Liver (tissue), 8 donors: ENCODE measurements at regions not wholly inside any gene's neighbourhood (a gene's known extent, or its start where the extent isn't known, plus 50 kb on each side); places are given as distances from the start of the nearest gene placed in this dataset.

Experiments used
- DNase-seq: peaks from one replicate; pipeline ENCODE4 v3.0.0-alpha.2; 2017; ENCODE audit warnings: low spot score
- H3K27ac ChIP-seq, 2 donors: one replicate each; pipeline ENCODE4 v1.7.0; 2013; ENCODE audit warnings: inconsistent platforms in 2 of 2, low read length in 2 of 2, control low read depth in 1 of 2, low read depth in 1 of 2, mild to moderate bottlenecking in 1 of 2
- H3K27me3 ChIP-seq, 4 donors: one replicate each; pipeline versions ENCODE4 v1.6.1 to v1.7.0; 2013; ENCODE audit warnings: low read length in 3 of 4, inconsistent platforms in 1 of 4, mild to moderate bottlenecking in 1 of 4, moderate library complexity in 1 of 4; ENCODE audit not compliant: control insufficient read depth in 4 of 4, insufficient read depth in 4 of 4
- H3K36me3 ChIP-seq, 4 donors: one replicate each; pipeline versions ENCODE4 v1.6.1 to v1.7.0; 2013; ENCODE audit warnings: low read length in 3 of 4, mild to moderate bottlenecking in 3 of 4, low read depth in 1 of 4, moderate library complexity in 1 of 4; ENCODE audit not compliant: control insufficient read depth in 4 of 4, insufficient read depth in 3 of 4
- H3K4me1 ChIP-seq, 4 donors: one replicate each; pipeline versions ENCODE4 v1.6.1 to v1.7.0; 2013; ENCODE audit warnings: low read length in 3 of 4, mild to moderate bottlenecking in 3 of 4, moderate library complexity in 1 of 4; ENCODE audit not compliant: control insufficient read depth in 4 of 4, insufficient read depth in 4 of 4
- H3K4me3 ChIP-seq, 3 donors: one replicate each; pipeline versions ENCODE4 v1.6.1 to v1.7.0; 2013; ENCODE audit warnings: low read length in 3 of 3, control low read depth in 1 of 3, low read depth in 1 of 3, mild to moderate bottlenecking in 1 of 3
- H3K9ac ChIP-seq, 2 donors: one replicate each; pipeline ENCODE4 v1.7.0; 2013; ENCODE audit warnings: low read length in 2 of 2, mild to moderate bottlenecking in 2 of 2, moderate library complexity in 2 of 2, control low read depth in 1 of 2, low read depth in 1 of 2
- H3K9me3 ChIP-seq, 4 donors: one replicate each; pipeline versions ENCODE4 v1.6.1 to v1.7.0; 2013; ENCODE audit warnings: low read length in 3 of 4; ENCODE audit not compliant: control insufficient read depth in 4 of 4
- ATF3 ChIP-seq: IDR thresholded peaks from 2 replicates; pipeline ENCODE4 v1.6.1; 2016; ENCODE audit warnings: antibody characterized with exemption
- EGR1 ChIP-seq, 2 donors: IDR thresholded peaks; 2 replicates each; pipeline ENCODE4 v1.6.1; 2016 to 2018; ENCODE audit warnings: antibody characterized with exemption in 2 of 2, low read depth in 2 of 2
- FOXA1 ChIP-seq: IDR thresholded peaks from 2 replicates; pipeline ENCODE4 v1.6.1; 2016; ENCODE audit warnings: antibody characterized with exemption
- FOXA2 ChIP-seq: IDR thresholded peaks from 2 replicates; pipeline ENCODE4 v1.6.1; 2016; ENCODE audit warnings: antibody characterized with exemption
- GABPA ChIP-seq, 2 donors: IDR thresholded peaks in 1 of 2; conservative IDR thresholded peaks in 1 of 2; 2 replicates each; pipeline ENCODE4 v1.6.1; 2016; ENCODE audit warnings: antibody characterized with exemption in 2 of 2, mild to moderate bottlenecking in 1 of 2, moderate library complexity in 1 of 2
- HNF4A ChIP-seq, 2 donors: conservative IDR thresholded peaks; 2 replicates each; pipeline ENCODE4 v1.6.1; 2016; ENCODE audit warnings: antibody characterized with exemption in 2 of 2, mild to moderate bottlenecking in 2 of 2
- HNF4G ChIP-seq: IDR thresholded peaks from 2 replicates; pipeline ENCODE4 v1.6.1; 2016; ENCODE audit warnings: antibody characterized with exemption
- JUND ChIP-seq, 2 donors: IDR thresholded peaks; 2 replicates each; pipeline ENCODE4 v1.6.1; 2016; ENCODE audit warnings: antibody characterized with exemption in 2 of 2
- NR2F2 ChIP-seq: IDR thresholded peaks from 2 replicates; pipeline ENCODE4 v1.6.1; 2016; ENCODE audit warnings: antibody characterized with exemption
- RAD21 ChIP-seq, 2 donors: IDR thresholded peaks; 2 replicates each; pipeline ENCODE4 v1.6.1; 2016; ENCODE audit warnings: antibody characterized with exemption in 2 of 2, mild to moderate bottlenecking in 2 of 2
- REST ChIP-seq: IDR thresholded peaks from 2 replicates; pipeline ENCODE4 v1.6.1; 2016; ENCODE audit warnings: antibody characterized with exemption, mild to moderate bottlenecking
- RXRA ChIP-seq, 2 donors: IDR thresholded peaks; 2 replicates each; pipeline ENCODE4 v1.6.1; 2017 to 2018; ENCODE audit warnings: antibody characterized with exemption in 2 of 2, mild to moderate bottlenecking in 1 of 2
- SP1 ChIP-seq: IDR thresholded peaks from 2 replicates; pipeline ENCODE4 v1.6.1; 2018; ENCODE audit warnings: antibody characterized with exemption, mild to moderate bottlenecking
- TAF1 ChIP-seq: conservative IDR thresholded peaks from 2 replicates; pipeline ENCODE4 v1.6.1; 2016; ENCODE audit warnings: antibody characterized with exemption, mild to moderate bottlenecking
- YY1 ChIP-seq: IDR thresholded peaks from 2 replicates; pipeline ENCODE4 v1.6.1; 2016; ENCODE audit warnings: antibody characterized with exemption, mild to moderate bottlenecking
- WGBS: extraction: QIAGEN DNeasy Blood & Tissue Kit; methylation state at CpG from one replicate; pipeline ENCODE4 v1.1.7; 2013; 5-methylcytosine and 5-hydroxymethylcytosine counted together
- TF ChIP-seq, protein P1 (sequence below): IDR thresholded peaks from 2 replicates; pipeline ENCODE4 v1.6.1; 2016; ENCODE audit warnings: antibody characterized with exemption
- TF ChIP-seq, protein P2 (sequence below): IDR thresholded peaks from 2 replicates; pipeline ENCODE4 v1.6.1; 2016; ENCODE audit warnings: antibody characterized with exemption
- TF ChIP-seq, protein P3 (sequence below): fragments of 150-350 bp; IDR thresholded peaks from 2 replicates; pipeline ENCODE4 v1.5.1; 2017; ENCODE audit warnings: improper control_type of control experiment, low read depth, low read length; ENCODE audit not compliant: missing input control
- donor health status: healthy.
- donor health status: healthy.
- donor health status: healthy.
- donor health status: healthy.
- donor health status: healthy.

- no peak for DNase-seq
- WGBS, result 78% methylated on average over 4 of the region's 4 CpGs
- no peak overlapping the region for H3K27ac ChIP-seq
- H3K36me3 ChIP-seq, result no peaks in the 10 kb centered on the region
- H3K4me1 ChIP-seq, result no peaks in the 10 kb centered on the region
- no peak for TF ChIP-seq REST
- TF ChIP-seq SP1, result no peak
- TF ChIP-seq EGR1 (IDR thresholded peaks at IDR 0.05; ENCODE audit: low read depth in 2 of 2), result no peak
- TF ChIP-seq, protein P1, sequence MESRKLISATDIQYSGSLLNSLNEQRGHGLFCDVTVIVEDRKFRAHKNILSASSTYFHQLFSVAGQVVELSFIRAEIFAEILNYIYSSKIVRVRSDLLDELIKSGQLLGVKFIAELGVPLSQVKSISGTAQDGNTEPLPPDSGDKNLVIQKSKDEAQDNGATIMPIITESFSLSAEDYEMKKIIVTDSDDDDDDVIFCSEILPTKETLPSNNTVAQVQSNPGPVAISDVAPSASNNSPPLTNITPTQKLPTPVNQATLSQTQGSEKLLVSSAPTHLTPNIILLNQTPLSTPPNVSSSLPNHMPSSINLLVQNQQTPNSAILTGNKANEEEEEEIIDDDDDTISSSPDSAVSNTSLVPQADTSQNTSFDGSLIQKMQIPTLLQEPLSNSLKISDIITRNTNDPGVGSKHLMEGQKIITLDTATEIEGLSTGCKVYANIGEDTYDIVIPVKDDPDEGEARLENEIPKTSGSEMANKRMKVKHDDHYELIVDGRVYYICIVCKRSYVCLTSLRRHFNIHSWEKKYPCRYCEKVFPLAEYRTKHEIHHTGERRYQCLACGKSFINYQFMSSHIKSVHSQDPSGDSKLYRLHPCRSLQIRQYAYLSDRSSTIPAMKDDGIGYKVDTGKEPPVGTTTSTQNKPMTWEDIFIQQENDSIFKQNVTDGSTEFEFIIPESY, result no peak
- no peak for TF ChIP-seq GABPA (IDR thresholded peaks at IDR 0.05 in 1 of 2, conservative IDR thresholded peaks at IDR 0.05 in 1 of 2)
- TF ChIP-seq JUND (IDR thresholded peaks at IDR 0.05), result no peak
- TF ChIP-seq RAD21 (IDR thresholded peaks at IDR 0.05), result no peak
- no peak for TF ChIP-seq FOXA2
- TF ChIP-seq RXRA (IDR thresholded peaks at IDR 0.05), result no peak
- no peak for TF ChIP-seq YY1
- TF ChIP-seq HNF4A (conservative IDR thresholded peaks at IDR 0.05), result no peak
- TF ChIP-seq NR2F2, result no peak
- TF ChIP-seq, protein P2, sequence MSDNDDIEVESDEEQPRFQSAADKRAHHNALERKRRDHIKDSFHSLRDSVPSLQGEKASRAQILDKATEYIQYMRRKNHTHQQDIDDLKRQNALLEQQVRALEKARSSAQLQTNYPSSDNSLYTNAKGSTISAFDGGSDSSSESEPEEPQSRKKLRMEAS, result no peak
- H3K9ac ChIP-seq, result no peak overlapping the region
- no peaks in the 10 kb centered on the region for H3K27me3 ChIP-seq
- H3K9me3 ChIP-seq, result no peaks in the 10 kb centered on the region
- no peak overlapping the region for H3K4me3 ChIP-seq
Measured at GRCh38 chr5:27571681-27572080, 533.3 kb upstream of the CDH9 start.

GRCh38 chr5:27568811-27569210 lies 530.4 kb upstream of the CDH9 start:
- H3K27me3 ChIP-seq, result no peaks in the 10 kb centered on the region
- H3K36me3 ChIP-seq, result no peaks in the 10 kb centered on the region
- TF ChIP-seq, protein P1, result no peak
- no peak for TF ChIP-seq TAF1
- no peak for TF ChIP-seq JUND (IDR thresholded peaks at IDR 0.05)
- TF ChIP-seq HNF4A (conservative IDR thresholded peaks at IDR 0.05), result no peak
- TF ChIP-seq GABPA (IDR thresholded peaks at IDR 0.05 in 1 of 2, conservative IDR thresholded peaks at IDR 0.05 in 1 of 2), result no peak
- TF ChIP-seq YY1, result no peak
- no peak for TF ChIP-seq SP1
- TF ChIP-seq, protein P3, sequence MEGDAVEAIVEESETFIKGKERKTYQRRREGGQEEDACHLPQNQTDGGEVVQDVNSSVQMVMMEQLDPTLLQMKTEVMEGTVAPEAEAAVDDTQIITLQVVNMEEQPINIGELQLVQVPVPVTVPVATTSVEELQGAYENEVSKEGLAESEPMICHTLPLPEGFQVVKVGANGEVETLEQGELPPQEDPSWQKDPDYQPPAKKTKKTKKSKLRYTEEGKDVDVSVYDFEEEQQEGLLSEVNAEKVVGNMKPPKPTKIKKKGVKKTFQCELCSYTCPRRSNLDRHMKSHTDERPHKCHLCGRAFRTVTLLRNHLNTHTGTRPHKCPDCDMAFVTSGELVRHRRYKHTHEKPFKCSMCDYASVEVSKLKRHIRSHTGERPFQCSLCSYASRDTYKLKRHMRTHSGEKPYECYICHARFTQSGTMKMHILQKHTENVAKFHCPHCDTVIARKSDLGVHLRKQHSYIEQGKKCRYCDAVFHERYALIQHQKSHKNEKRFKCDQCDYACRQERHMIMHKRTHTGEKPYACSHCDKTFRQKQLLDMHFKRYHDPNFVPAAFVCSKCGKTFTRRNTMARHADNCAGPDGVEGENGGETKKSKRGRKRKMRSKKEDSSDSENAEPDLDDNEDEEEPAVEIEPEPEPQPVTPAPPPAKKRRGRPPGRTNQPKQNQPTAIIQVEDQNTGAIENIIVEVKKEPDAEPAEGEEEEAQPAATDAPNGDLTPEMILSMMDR, result no peak
- TF ChIP-seq EGR1 (IDR thresholded peaks at IDR 0.05; ENCODE audit: low read depth in 2 of 2), result no peak
- no peak for TF ChIP-seq RXRA (IDR thresholded peaks at IDR 0.05)
- TF ChIP-seq HNF4G, result no peak
- TF ChIP-seq REST, result no peak
- TF ChIP-seq, protein P2, result no peak
- TF ChIP-seq RAD21 (IDR thresholded peaks at IDR 0.05), result no peak
- no peak for TF ChIP-seq ATF3
- no peak for TF ChIP-seq FOXA2
- TF ChIP-seq FOXA1, result no peak
- WGBS, result 67% methylated on average over 2 of the region's 2 CpGs
- no peak overlapping the region for H3K27ac ChIP-seq
- no peaks in the 10 kb centered on the region for H3K4me1 ChIP-seq
- H3K9me3 ChIP-seq, result no peaks in the 10 kb centered on the region
- no peak overlapping the region for H3K4me3 ChIP-seq
- no peak for DNase-seq
- no peak overlapping the region for H3K9ac ChIP-seq
